ENCODE measurements at regions not wholly inside any gene's neighbourhood (a gene's known extent, or its start where the extent isn't known, plus 50 kb on each side); places are given as distances from the start of the nearest gene placed in this dataset.
"Not testable (repeated sequence)": the region's sequence is repeated elsewhere in the genome, so short reads cannot be mapped to it uniquely, and the experiment has no call there.

DNA sequence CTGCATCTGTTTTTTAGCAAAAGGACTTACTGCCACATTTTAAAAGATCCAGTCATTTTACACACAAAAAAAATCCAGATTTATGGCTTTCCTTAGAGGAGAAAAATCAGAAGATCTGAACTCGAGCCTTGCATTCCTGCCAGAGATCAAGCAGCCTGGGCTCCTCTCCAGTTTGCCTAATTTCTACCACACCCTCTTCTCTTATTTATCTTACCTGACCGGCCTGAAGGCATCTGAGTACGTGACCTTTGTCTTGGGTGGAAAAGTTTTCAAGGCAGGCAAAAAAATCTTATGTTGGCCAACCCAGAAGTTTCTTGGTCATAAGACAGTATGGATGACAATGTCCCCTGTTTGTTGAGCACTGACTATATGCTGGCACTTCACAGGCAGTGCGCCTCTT, 60.3 kb downstream of the CHRD start:
- no peak for DNase-seq (ENCODE audit: low read depth)

DNA sequence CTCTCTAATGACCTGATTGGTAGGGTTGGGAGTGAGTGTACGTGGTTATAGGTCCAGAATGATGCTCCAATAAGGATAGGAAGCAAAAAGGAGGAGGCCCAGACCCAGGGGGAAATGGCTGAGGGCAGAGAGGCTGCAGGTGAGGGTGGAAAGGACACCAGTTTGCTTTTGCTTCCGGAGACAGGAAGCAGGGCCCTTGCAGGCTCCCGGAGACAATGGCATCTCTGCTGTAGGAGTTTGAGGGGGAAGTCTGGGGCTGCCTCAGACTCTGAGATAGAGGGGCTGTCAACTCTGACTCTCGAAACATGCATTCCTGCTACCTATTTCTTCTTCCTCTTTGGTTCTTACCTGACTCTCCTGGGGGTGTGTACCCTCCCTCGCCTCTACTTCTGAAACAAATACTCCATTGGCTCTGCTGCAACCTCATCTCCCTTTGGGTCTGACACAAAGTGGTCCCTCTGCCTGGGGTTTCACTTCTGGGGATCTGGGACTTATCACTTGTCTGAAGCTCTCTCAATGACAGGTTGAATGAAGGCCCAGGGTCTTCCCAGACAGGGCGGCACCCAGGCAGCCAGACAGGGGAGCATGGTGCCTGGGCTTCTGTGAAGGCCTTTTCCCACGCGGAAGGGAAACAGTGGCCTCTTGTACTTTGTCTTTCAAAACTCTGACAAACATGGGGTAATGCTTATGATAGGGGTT, 61.5 kb downstream of the CHRD start:
- no peak for DNase-seq (ENCODE audit: low read depth)

- no peak for DNase-seq (ENCODE audit: low read depth)
Measured at GRCh38 chr3:184443364-184443763, 63.5 kb downstream of the CHRD start.

DNA sequence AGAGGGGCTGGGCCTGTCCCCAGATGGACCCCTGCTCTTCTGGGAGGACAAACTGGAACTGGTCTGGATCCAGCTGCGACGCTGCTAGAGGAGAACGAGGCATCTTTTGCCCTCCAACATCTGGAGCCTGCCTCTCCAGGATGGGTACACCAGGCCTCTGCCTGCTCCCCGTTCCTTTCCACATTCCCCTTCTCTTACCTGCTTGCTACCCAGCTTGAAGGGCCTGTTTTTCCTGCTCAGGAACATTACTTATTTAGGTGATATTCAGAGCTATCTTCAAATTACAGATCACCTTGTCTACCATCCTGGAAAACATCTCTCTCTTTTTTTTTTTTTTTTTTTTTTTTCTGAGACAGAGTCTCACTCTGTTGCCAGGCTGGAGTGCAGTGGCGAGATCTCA, 64.0 kb downstream of the CHRD start:
- DNase-seq (ENCODE audit: low read depth): no peak

DNA sequence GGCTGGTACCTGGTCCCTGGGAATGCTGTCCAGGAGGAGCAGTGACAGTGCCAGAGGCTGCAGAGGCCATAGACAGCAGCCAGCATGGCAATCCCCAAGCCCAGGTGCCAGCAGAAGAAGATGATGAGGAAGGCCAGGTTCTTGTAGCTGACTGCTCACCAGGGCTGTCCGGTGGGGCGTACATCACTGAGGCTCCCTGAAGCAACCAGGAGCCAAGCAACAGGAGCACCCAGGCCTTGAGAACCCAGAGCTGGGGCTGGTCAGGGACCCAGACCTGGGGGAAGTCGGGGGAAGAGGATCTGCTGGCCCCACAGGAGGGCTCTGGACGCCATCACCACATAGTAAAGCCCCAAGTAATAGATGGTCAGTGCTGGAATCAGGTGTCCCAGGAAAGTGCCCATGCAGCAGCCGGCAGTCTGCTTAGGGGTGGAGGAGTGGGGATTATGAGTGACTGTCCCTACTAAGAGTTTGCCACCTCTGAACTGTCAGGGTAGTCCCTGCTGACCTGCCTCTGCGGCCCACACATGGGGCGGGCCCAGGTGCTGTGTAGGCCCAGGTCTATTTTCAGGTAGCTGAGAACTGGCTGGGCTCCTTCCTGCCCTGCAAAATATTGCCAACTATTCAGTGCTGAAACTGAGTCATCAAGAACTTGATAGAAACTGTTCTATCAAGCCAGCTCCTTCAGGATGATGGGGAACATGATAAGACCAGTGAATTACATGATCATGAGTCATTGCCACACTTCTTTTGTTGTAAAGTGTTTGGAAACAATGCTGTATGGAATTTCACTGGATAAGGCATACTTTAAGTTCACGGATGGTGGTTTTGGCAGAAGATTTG, 68.7 kb downstream of the CHRD start:
- no peak for DNase-seq (ENCODE audit: low read depth)

GRCh38 chr3:184449161-184449515, 69.3 kb downstream of the CHRD start:
- no peak for DNase-seq (ENCODE audit: low read depth)

GRCh38 chr3:184450547-184450946, 70.7 kb downstream of the CHRD start:
- DNase-seq (ENCODE audit: low read depth): no peak

DNA sequence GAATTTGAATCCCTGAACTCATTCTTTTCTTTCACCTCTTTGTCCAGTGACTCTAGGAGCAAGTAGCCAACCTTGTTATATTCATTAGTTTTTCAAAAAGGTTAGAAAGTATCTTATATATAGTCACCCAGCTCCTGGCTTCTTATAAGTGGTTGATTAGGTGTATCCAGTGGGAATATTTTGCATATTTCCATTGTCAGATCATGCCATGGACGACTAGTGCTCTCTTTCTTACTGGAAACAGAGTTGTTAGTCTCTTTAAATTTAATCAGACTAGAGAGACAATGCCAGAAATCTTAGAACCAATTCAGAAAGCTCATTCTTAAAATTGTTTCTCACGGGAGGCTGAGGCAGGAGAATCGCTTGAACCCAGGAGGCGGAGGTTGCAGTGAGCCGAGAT, 73.4 kb downstream of the CHRD start:
- no peak for DNase-seq (ENCODE audit: low read depth)

DNA sequence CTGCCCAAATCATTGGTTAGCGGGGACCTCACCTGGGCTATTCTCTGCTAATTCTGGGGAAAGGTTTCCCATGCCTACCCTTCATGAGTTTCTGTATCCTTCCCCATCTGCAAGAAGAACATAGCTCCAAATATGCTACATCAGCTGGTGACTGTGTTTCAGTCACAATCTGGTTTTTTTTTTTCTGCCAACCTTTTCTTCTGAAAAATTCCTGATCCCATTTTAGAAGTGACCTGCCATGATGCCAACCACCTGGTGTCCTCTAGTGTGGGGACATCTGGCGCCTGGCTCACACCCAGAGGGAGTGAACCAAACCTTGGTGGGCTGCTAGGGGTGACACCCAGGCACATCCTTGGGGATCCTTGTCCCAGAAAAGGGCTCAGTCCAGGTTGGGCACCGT, 76.1 kb downstream of the CHRD start:
- DNase-seq (ENCODE audit: low read depth): no peak

- no peak for DNase-seq (ENCODE audit: low read depth)
Measured at GRCh38 chr3:184456476-184456875, 76.6 kb downstream of the CHRD start.

- no peak for DNase-seq (ENCODE audit: low read depth)
Measured at GRCh38 chr3:184457329-184457728, 77.5 kb downstream of the CHRD start.

DNA sequence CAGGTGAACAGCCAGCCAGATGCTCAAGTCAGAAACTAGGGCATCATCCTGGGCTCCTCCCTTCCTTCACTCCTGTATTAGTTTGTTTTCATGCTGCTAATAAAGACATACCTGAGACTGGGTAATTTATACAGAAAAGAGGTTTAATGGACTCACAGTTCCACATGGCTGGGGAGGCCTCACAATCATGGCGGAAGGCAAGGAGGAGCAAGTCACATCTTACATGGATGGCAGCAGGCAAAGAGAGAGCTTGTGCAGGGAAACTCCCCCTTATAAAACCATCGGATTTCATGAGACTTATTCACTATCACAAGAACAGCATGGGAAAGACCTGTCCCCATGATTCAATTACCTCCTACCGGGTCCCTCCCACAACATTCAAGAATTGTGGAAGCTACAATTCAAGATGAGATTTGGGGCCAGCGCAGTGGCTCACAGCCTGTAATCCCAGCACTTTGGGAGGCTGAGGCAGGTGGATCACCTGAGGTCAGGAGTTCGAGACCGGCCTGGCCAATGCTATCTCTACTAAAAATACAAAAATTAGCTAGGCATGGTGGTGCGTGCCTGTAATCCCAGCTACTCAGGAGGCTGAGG, 78.0 kb downstream of the CHRD start:
- not testable (repeated sequence) for DNase-seq (ENCODE audit: low read depth)

GRCh38 chr3:184459355-184459754, 79.5 kb downstream of the CHRD start:
- no peak for DNase-seq (ENCODE audit: low read depth)

DNA sequence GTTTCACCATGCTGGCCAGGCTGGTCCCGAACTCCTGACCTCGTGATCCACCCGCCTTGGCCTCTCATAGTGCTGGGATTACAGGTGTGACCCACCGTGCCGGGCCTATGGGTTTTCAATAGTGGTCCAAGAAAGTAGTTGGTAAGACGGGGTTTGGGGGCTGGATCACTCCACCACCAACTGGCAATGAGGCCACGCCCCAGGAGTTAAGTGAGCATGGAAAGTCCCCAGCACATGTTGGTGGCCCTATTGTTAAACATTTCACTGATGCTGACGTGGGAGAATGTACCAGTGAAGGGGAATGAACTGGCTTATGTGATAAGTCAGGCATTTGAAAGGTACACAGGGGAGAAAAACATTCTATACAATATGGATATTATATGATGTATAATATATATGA, 80.4 kb downstream of the CHRD start:
- DNase-seq (ENCODE audit: low read depth): no peak

GRCh38 chr3:184461219-184461618, 81.4 kb downstream of the CHRD start:
- no peak for DNase-seq (ENCODE audit: low read depth)

DNA sequence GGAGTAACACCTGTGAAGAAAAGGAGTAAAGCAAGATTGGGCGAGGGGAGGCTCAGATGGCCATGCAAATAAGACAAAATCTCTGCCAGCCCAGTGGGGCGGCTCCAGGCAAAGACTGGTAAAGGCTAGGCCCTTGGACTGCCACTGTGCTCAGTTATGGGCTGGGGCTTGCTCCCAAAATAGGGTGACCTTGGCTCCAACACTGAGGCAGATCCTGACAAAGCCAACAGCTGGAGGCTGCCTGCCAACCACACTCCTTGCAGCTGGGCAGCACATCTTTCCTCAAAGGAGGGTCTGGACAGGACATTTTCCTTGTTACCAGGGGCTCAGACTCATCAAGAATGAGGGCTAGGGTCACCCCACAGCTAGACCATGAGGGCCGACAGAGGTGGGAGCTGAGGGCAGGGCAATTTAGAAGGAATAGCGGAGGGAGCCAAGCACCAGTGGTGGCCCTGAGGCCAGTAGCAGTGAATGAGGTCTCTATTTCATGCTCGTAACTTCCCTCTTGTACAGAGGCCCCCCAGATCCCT, 86.1 kb downstream of the CHRD start:
- DNase-seq (ENCODE audit: low read depth): no peak

- no peak for DNase-seq (ENCODE audit: low read depth)
Measured at GRCh38 chr3:184466413-184466960, 86.6 kb downstream of the CHRD start.

DNA sequence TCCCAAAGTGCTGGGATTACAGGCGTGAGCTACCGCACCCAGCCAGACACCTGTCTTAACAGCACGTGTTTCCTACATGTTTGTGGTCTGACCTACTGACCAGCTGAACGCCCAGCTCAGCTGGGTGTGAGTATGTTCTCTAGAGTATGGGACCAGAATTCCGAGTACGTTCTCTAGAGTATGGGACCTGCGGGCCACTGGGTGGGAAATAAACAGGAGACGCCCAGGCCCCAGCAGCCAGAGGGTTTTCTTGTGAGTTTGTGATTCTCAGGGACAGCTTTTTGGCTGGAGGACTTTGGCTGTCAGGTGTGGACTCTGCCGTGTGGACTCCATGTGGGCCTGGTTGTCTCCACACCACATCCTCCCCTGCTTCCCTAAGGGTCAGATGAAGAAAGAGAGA, 87.3 kb downstream of the CHRD start:
- DNase-seq (ENCODE audit: low read depth): no peak

- no peak for DNase-seq (ENCODE audit: low read depth)
Measured at GRCh38 chr3:184470551-184470950, 90.7 kb downstream of the CHRD start.

GRCh38 chr3:184471439-184471838, 90.1 kb upstream of the EPHB3 start:
- DNase-seq (ENCODE audit: low read depth): no peak

GRCh38 chr3:184472723-184473428, 88.7 kb upstream of the EPHB3 start:
- DNase-seq (ENCODE audit: low read depth): no peak

- no peak for DNase-seq (ENCODE audit: low read depth)
Measured at GRCh38 chr3:184474897-184475296, 86.7 kb upstream of the EPHB3 start.
